B cell (primary cell): ENCODE measurements at regions not wholly inside any gene's neighbourhood (a gene's known extent, or its start where the extent isn't known, plus 50 kb on each side); places are given as distances from the start of the nearest gene placed in this dataset.

Experiments used
- CTCF ChIP-seq: fragments of 200-600 bp; IDR thresholded peaks from one replicate; pipeline ENCODE4 v1.8.0; 2022; ENCODE audit warnings: antibody characterized with exemption, mild to moderate bottlenecking
- EZH2 ChIP-seq: IDR thresholded peaks from 2 replicates; pipeline ENCODE4 v1.6.1; 2012; ENCODE audit warnings: borderline replicate concordance, low read depth, mild to moderate bottlenecking, moderate library complexity, low read length; ENCODE audit not compliant: insufficient read depth, poor library complexity, severe bottlenecking

DNA sequence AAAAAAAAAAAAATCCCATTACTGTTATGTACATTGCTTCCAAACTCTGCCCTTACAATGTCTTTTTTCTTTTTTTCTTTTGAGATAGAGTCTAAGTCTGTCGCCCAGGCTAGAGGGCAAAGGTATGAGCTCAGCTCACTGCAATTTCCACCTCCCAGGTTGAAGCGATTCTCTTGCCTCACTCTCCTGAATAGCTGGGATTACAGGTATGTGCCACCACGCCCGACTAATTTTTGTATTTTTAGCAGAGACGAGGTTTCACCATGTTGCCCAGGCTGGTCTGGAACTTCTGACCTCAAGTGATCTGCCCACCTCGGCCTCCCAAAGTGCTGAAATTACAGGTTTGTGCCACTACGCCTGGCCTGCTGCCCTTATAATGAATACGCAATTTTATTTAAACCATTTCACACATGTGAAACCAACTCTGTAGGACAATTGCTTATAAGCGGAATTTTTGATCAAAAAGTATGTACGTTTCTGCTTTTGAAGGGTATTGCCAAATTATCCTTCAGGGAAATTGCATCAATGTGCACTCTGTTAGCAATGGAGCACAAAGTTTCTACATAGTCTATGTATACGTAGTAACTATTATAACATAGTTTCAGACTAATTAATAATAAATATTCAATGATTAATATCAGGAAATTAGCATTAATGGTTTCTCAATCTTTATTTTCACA is 55.7 kb upstream of the ACTR3 start:
- TF ChIP-seq CTCF (no peak), EZH2 (no peak)
